ENCODE measurements at regions not wholly inside any gene's neighbourhood (a gene's known extent, or its start where the extent isn't known, plus 50 kb on each side); places are given as distances from the start of the nearest gene placed in this dataset.
"Not testable (repeated sequence)": the region's sequence is repeated elsewhere in the genome, so short reads cannot be mapped to it uniquely, and the experiment has no call there.

DNA sequence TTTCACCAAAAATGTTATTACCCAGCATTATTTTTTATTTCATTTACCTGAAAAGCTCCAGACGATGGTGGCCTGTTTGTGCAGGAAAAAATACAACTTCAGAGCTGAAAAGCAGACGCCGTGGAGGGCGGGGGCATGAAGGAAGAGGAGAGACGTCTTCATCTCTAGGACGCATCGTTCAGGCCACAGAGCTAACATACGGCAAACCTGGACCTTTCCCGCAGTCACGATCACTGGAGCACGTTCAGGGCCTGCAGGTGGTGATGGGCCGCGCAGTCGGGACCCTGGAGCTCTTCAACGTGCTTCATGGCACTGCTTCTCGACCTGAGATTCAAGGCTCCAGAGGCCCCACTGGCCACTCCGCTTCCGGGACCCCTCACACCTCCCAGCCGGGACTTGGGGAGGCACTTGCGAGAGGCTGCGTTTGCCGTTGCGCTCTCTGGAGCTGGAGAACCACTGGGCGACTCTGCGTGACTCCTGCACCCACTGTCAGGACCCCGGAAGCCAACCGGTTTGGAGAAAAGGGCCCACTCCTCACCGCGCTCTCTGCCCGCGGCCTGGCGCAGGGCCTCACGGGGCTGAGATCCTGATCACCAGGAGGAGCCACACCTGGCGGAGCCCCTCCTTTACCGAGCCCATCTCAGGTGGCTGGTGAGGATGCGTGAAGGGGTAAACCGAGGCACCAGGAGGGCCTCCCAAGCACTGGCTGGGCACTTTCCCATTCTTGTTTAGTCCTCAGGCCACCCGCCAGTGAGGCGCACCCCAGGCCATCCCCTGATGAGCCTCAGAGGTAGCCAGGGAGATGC lies 164.4 kb upstream of the AFDN start:
- DNase-seq = no peak

DNA sequence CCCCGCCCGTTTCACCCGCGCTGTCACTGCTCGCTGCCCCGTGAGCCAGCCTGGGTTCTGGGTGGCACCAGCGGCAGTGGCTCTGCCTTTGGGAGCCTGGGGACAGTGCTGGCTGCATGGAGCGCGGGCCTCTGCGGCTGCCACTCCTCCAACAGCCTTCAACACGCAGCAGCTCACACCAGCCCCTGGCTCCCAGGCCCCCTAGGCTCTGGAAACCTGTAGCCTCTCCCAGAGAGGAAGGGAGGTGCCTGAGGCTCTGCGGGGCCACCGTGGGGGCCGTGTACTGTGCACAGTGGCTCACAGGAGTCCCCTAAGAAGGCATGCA lies 163.9 kb upstream of the AFDN start:
- DNase-seq = no peak

DNA sequence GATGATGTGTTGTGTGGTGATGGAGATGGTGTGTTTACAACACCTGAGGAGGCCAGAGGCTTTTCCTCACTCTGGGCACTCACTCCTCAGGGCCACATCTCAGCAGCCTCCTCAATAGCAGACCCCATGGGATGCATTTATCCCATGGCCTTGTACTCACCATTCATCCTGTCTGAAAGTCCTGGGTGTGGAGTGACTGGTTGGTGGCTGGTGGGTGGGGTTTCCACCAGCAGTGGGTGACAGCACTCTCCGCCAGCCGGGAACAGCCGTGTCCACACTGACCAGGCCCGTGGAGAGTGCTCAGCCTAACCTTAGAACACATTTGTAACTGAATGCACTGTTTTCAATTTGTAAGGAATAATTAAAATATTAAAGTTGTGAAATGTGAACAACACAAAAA lies 163.4 kb upstream of the AFDN start:
- no peak for DNase-seq

DNA sequence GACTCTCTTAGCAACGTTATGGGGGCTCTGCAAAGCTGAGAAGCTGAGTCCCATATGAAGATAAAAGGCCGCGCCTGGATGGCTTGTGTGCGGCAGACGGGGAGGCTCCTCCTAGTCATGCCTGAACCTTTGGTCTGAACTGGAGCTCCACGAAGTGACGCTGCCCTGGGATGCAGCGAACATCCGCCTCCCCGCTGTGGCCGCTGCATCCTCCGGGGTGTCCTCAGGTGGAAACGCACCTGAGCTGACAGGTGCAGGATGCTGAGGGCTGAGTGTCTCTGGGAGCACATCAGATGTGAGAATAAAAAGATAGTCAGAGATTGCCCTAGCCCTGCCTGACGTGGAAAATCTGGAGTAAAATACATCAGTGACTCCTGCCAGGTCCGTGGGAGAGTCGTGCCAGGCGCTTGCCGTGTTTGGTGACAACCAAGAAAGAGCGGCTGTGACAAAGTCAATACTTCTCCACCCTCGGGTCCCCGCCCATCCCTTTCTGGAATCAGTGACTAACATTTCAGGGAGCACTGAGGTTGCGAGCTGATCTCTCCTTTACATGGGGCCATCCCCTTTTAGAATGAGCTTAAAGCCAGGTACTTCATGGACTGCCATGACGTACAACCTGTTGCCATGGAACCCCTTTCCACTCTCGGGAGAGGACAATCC lies 162.8 kb upstream of the AFDN start:
- DNase-seq = no peak

DNA sequence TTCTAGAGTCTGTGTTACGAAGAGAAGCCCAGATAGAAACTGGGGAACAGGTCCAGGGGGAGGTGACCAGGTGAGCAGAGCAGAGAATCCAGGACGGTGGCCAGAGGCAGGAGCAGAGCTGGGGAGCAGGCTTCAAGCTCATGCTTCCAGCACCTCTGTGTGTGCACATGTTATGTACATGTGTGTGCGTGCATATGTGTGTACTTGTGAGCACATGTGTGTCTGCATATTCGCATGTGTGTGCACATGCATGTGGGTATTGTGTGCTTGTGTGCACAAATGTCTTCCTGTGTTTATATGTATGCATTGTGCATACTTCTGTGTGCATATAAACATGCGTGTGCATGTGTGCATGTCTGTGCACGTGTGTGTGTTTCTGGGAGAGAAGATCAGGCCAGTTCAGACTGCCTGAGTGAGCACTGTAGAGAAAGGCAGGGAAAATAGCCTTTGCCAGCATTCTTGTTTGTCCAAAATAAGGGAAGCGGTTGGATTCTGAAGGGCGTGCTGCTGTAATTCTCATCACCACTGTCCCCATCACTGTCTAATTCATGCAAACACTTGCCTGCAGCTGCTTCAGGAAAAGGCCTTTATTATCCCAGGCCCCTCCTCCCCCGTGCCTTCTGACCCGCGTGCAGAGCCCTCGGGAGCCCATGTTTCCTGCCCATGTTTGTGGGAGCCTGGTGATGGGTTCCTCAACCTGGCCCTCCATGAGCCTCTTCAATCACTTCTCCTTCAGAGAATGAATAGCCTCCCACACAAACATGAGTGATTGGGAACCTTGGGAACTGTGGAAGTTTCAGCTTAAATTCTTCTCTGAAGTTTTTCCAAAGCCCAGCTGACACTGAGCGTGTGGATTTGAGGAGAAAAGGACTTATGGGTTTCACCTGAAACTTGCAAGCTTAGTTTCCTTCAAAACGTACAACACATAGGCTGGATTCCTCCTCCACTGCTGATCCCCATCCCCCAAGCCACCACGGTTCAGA lies 161.7 kb upstream of the AFDN start:
- DNase-seq = no peak

DNA sequence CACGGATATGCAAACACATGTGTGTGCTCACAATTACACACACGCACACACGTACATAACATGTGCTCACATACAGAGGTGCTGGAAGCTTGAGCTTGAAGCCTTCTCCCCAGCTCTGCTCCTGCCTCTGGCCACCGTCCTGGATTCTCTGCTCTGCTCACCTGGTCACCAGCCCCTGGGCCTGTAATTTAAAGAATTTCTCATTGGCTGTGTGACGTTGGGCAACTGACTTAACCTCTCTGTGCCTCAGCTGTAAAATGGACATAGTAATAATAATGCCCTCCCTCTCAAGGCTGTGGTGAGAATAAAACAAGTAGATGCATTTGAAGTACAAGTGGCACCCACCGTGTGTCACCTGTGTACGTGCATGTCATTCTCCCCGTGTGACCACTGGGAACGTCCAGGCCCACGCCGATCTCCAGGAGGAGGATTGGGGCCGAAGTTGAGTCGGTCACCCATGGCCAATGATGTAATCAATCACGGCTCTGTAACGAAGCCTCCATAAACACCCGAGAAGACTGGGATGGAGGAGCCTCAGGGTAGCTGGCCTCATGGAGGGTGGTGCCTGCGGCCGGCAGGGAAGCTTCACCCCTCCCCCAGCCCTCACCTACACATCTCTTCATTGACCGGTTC lies 160.9 kb upstream of the AFDN start:
- no peak for DNase-seq

DNA sequence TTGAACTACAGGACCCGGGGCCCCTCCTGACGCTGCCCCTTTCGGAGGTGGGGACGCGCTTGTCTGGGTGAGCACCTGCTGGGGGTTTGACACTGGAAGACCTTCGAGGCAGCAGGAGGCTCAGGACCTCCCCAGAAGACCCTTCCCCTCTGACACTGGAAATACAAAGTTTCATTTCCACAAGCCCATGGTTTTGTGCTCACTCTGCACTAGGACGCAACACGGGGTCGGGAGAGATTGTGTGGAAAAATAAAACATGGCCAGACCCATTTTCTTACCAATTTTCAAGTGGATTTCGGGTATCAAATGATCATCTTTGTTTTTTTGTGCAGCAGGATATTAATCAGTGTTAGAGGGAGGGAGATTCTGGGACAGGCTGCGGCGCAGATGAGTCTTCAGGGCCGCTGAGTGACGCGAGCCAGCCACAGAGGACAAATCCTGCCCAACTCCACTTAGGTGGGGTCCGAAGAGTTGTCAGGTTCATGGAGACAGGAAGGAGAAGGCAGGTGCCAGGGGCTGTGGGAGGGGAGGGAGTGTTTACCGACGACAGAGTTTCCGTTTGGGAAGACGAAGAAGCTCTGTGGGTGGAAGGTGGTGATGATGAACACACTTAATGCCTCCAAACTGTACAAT lies 160.0 kb upstream of the AFDN start:
- no peak for DNase-seq

DNA sequence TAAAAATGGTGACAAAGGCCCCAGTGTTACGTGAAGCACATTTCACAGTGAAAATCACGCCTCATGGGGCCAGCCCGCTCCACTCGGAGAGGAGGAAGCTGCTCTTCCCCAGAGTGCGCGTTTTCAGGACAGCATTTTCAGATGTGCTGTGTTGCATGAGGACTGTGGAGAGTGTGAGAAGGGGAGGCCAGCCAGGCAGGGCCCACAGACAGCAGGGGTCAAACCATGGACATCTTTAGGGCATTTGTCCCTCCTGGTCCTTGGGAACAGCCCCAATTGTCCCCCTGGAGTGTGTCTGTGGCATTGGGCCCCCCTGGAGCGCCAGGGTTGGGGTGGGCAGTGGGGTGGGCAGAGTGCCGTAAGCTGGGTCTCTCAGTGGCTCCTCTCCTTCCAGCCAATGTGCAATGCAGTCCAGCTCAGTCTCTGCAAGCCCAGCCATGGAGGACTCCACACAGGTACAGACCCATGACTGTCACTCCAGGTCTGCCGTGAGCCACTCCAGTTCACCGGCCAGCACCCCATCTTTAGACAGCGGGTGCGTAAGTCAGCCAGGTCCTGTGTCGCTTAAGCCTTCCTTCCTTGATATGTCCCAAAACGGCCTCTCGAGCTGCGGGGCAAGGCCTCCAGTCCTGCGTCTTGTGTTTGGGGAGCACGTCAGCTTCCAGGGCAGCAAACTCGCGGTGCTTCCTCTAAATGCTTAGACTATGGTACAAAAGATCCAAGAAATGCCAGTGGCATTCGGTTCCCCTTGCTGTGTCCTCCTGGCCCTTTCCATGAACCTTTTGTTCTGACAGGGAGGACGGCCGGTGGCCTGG lies 159.3 kb upstream of the AFDN start:
- no peak for DNase-seq

DNA sequence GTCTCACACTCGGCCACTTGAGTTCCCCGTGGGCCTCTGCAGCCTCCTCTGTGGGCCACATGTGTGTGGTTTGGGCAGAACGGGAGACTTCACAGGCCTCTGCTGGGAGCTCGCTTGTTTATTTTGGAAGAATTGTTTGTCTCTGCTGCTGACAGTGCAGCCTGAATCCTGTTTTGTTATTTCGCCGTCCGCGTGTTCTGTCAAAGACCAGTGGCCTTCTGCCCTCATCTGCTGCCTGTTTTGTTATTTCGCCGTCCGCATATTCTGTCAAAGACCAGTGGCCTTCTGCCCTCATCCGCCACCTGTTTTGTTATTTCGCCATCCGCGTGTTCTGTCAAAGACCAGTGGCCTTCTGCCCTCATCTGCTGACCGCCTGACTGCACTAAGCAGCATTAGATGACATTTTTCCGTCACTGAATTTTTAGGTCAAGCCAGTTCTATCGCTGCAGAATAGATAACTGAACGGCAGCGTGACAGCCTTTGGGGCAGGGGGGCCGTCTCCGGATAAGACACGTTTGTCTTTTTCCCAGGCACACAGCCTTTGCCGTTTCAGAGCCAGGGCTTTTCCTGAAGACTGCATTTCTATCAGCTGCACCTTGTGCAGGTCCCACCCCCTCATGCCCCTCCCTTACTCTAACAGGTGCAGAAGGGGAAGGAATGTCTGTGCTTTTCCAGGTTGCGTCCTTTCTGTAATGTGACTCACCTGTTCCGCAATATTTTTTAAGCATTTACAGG lies 158.5 kb upstream of the AFDN start:
- peak; percentile 71 for DNase-seq

DNA sequence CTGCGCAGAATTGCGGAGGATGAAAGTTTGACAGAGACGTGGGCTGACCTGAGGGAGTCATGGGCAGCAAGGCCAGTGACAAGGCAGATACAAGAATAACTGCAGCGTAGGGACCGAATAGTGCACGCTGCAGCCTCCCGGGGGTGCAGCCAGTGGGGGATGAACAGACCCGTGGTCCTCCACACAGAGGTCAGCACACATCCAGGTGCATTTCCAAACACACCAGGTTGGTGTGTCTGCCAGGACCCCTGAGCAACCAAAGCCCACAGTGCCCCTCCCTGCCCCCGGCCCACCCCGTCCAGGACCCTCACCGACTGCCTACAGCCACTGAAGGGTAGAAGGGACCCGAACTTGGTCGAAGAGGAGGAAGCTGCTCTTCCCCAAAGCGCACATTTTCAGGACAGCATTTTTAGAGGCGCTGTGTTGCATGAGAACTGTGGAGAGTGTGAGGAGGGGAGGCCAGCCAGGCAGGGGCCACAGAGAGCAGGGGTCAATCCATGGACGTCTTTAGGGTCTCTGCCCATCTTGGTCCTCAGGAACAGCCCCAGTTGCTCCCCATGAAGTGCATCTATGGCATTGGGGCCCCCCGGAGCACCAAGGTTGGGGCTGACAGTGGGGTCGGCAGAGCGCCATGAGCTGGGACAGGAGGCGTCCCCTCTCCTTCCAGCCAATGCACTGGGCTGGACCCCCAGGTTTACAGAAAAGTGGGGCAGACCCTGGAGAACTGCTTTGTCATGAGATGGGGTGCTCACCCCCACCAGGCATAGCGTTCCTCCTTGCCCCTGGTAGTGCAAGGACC lies 157.8 kb upstream of the AFDN start:
- DNase-seq = no peak

DNA sequence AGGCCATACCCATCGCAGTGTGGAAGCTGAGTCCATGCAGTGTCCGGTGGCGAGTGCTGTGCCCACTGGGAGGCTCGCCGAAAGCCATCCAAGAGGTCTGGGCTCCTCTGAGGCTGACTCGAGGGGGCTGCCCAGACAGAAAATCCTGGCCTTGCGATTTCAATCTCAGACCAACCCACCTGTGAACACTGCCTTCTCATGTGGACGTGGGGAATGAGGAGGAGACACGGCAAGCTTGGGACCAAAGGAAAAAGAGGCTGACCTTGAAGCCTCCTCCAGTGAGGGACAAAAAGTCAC lies 157.2 kb upstream of the AFDN start:
- no peak for DNase-seq

DNA sequence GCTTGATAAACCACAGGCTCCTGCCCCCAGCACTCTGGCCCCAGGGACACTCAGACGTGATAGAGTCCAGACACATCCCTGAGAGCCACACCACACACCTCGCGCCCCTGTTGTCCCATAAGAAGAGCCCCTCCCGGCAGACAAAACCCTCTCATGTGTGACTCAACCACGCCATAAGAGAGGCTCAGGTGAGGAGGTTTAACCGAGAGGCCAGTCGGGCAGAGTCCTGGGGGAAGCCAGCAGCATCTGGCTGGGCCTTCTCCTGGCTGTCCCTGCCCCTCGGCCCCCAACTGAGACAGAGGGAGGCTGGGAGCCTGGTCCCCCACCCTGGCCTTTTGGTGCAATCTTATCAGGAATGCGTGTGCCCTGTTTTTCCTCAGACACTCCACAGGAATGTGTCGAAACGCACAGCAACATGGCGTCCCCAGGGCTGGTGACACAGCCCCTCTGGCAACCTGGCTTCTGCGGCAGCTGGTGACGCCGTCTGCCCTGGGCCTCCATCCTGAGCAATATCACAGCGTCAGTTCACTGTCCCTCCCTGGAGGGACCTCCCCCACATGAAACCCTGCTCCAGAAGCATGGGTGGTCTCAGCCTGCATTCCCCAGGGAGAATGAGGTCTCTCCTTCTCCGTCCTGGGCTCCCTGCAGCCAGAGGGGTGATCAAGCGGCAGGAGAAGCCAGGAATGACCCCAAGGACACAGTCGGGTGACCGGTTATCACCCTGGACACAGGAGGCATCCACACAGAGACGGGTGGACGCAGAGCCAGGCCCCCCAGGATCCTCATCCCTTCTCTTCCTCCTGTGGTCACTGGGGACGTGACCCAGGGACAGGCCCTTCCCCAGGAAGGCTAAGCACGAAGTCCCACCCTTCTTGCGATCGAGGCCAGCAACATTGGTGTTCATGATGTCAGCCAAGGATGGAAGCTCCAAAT lies 156.6 kb upstream of the AFDN start:
- no peak for DNase-seq

DNA sequence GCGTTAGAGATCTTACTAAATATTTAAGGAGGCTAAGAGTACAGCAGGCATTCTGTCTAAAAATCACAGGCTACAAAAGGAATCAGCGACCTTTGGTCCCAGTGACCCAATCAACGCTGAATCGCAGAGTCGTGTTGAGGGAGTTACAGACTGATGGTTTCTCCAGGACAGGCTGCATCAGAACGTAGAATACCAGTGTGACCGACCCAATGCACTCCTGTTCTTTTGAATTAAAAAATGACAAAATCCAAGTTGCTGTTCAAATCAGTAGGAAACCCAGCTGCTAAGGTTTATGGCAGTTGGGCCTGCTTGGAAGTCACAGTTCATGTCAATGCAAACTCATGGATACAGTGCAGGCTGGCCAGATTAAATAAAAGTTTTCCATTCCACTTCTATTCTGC lies 155.8 kb upstream of the AFDN start:
- no peak for DNase-seq

DNA sequence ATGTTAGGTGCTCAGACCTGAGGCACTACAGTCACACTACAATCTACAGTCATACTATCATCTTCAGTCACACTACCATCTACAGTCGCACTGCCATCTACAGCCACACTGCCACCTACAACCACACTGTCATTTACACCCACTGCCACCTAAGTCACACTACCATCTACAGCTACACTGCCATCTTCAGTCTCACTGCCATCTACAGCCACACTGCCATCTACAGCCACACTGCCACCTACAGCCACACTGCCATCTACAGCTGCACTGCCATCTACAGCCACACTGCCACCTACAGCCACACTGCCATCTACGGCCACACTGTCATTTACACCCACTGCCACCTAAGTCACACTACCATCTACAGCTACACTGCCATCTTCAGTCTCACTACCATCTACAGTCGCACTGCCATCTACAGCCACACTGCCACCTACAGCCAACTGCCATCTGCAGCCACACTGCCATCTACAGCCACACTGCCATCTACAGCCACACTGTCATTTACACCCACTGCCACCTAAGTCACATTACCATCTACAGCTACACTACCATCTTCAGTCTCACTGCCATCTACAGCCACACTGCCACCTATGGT lies 155.2 kb upstream of the AFDN start:
- not testable (repeated sequence) for DNase-seq

DNA sequence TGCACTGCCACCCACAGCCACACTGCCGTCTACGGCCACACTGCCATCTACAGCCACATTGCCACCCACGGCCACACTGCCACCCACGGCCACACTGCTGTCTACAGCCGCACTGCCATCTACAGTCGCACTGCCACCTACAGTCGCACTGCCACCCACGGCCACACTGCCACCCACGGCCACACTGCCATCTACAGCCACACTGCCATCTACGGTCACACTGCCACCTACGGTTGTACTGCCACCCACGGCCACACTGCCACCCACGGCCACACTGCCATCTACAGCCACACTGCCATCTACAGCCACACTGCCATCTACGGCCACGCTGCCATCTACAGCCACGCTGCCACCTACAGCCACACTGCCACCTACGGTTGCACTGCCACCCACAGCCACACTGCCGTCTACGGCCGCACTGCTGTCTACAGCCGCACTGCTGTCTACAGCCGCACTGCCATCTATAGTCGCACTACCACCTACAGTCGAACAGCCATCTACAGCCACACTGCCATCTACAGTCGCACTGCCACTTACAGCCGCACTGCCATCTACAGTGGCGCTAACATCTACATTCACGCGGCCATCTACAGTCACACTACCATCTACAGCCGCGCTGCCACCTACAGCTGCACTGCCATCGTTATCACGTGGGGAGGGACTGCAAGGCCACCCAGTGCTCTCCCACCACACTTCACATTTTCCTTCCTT lies 154.6 kb upstream of the AFDN start:
- DNase-seq = no peak

DNA sequence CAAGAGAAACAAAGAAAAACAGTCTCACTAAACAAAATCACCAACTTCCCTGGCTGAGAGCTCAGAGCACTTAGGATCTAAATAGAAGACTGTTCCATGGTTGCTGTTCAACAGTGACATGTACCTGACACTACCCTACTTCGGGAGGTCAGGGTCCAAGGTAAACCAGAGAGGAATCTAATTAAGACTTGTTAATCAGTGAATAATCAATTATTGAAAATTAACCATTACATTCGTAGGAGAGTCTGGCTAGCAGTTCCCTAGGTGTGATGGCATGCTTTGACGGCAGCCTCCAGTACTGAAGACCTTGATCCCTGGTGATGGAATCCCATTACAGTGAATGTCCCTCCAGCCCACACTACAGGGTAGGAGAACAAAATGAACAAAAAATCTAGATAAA lies 154.0 kb upstream of the AFDN start:
- no peak for DNase-seq

DNA sequence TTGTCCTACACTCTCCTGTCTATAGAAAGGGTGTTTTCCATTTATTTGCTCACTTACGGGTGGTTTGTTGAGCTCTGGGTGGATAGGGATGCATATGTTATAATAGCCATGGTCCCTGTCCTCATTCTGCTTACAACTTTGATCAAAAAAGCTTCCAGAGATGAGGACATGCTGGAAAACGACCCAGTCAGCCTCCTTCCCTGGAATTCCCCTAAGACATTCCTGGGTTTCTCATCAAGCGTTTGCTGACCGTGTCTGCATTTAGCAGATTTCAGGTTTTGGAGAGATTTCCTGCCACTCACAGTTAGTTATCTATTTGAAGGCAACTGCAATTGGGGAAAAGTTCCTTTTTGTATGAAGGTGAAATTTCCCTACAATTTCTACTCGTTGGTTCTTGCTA lies 152.8 kb upstream of the AFDN start:
- DNase-seq = no peak

DNA sequence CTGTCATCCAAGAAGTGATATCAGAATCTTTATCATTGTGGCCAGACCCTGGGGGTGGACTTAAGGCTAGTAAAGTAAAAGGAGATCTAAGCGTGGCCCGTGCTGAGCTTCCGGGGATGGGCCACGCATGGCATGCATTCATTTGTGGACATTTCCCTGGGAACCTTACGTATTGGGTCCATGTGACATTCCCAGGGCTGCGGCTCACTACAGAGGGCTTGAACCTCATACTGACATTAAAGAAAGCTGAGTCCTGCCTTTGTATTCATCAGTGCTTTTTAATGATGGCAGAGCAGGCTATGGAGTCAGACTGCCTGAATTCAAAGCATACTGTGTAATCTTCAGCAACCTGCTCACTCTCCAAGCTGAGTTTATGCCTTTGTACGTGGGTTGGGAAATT lies 152.2 kb upstream of the AFDN start:
- DNase-seq = no peak

All from retina (tissue), 1 donor.